ENCODE measurements at regions not wholly inside any gene's neighbourhood (a gene's known extent, or its start where the extent isn't known, plus 50 kb on each side); places are given as distances from the start of the nearest gene placed in this dataset.

GRCh38 chr3:72196377-72196929 lies 411.5 kb upstream of the PROK2 start:
- 55% methylated on average over 6 of the region's 6 CpGs for WGBS (ENCODE audit: low lambda C conversion rate)
- no peaks in the 10 kb centered on the region for H3K9me2 ChIP-seq
- H3K9me3 ChIP-seq: no peaks in the 10 kb centered on the region
- no peak overlapping the region for H3K9ac ChIP-seq
- H2AFZ ChIP-seq (ENCODE audit: low read depth): no peak overlapping the region
- TF ChIP-seq YY1 (IDR thresholded peaks at IDR 0.05; ENCODE audit: low read depth) (no peak), TEAD4 (IDR thresholded peaks at IDR 0.05; ENCODE audit: borderline replicate concordance, insufficient read depth) (no peak), SMC3 (IDR thresholded peaks at IDR 0.05; ENCODE audit: low read depth, low read length) (no peak), CTCF (IDR thresholded peaks at IDR 0.05) (no peak), JUND (IDR thresholded peaks at IDR 0.05) (no peak), PBX3 (IDR thresholded peaks at IDR 0.05) (no peak), NFIC (IDR thresholded peaks at IDR 0.05; ENCODE audit: borderline replicate concordance) (no peak), GATA2 (CRISPR knock-in tag; IDR thresholded peaks at IDR 0.05) (no peak), RXRA (IDR thresholded peaks at IDR 0.05; ENCODE audit: borderline replicate concordance, low read depth) (no peak), REST (IDR thresholded peaks at IDR 0.05; ENCODE audit: low read depth, low read length) (no peak), TAF1 (IDR thresholded peaks at IDR 0.05; ENCODE audit: borderline replicate concordance, low read depth, low read length) (no peak), FOSL2 (IDR thresholded peaks at IDR 0.05; ENCODE audit: borderline replicate concordance, low read depth) (no peak), TCF12 (IDR thresholded peaks at IDR 0.05) (no peak), RAD21 (IDR thresholded peaks at IDR 0.05; ENCODE audit: low read length) (no peak), EP300 (IDR thresholded peaks at IDR 0.05; ENCODE audit: borderline replicate concordance in 1 of 2, low read depth in 1 of 2, low read length in 1 of 2) (no peak), USF1 (IDR thresholded peaks at IDR 0.05; ENCODE audit: borderline replicate concordance, low read depth) (no peak), CHD2 (IDR thresholded peaks at IDR 0.05; ENCODE audit: low read length, partially characterized antibody) (no peak)
- TF ChIP-seq, protein P1, sequence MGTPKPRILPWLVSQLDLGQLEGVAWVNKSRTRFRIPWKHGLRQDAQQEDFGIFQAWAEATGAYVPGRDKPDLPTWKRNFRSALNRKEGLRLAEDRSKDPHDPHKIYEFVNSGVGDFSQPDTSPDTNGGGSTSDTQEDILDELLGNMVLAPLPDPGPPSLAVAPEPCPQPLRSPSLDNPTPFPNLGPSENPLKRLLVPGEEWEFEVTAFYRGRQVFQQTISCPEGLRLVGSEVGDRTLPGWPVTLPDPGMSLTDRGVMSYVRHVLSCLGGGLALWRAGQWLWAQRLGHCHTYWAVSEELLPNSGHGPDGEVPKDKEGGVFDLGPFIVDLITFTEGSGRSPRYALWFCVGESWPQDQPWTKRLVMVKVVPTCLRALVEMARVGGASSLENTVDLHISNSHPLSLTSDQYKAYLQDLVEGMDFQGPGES (IDR thresholded peaks at IDR 0.05; ENCODE audit: low read depth, low read length): no peak
- TF ChIP-seq, protein P2, sequence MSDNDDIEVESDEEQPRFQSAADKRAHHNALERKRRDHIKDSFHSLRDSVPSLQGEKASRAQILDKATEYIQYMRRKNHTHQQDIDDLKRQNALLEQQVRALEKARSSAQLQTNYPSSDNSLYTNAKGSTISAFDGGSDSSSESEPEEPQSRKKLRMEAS (IDR thresholded peaks at IDR 0.05; ENCODE audit: low read depth): no peak
- no peaks in the 10 kb centered on the region for H3K4me1 ChIP-seq (ENCODE audit: control insufficient read depth in 1 of 2, insufficient read depth in 2 of 2, low read depth in 1 of 2, low read length in 1 of 2)
- DNase-seq: no peak
- no peaks in the 10 kb centered on the region for H3F3A ChIP-seq (replicated peaks; ENCODE audit: insufficient read depth)
- no peak overlapping the region for H3K4me3 ChIP-seq (ENCODE audit: low read depth in 2 of 2, low read length in 1 of 2)
- no peak overlapping the region for H3K4me2 ChIP-seq
- H4K20me1 ChIP-seq (ENCODE audit: insufficient read depth): no peaks in the 10 kb centered on the region
- H3K79me2 ChIP-seq (ENCODE audit: insufficient read depth): no peaks in the 10 kb centered on the region
- H3K27me3 ChIP-seq (ENCODE audit: insufficient read depth): no peaks in the 10 kb centered on the region; the same call in 1 of the 2 replicates
- CTCF ChIA-PET: interaction anchor here (0.7 to 1.6 kb wide), 2 partner anchors 9 to 299 kb away, joined by 3 to 5 read pairs; no protein-coding TSS in a partner anchor
- no peaks in the 10 kb centered on the region for H3K36me3 ChIP-seq (replicated peaks in 1 of 2; ENCODE audit: control insufficient read depth in 1 of 2, insufficient read depth in 2 of 2, low read length in 1 of 2)
- POLR2A ChIA-PET: no interaction called here
- H3K27ac ChIP-seq (ENCODE audit: low read depth in 2 of 2, low read length in 1 of 2): no peak overlapping the region
